ENCODE measurements at regions not wholly inside any gene's neighbourhood (a gene's known extent, or its start where the extent isn't known, plus 50 kb on each side); places are given as distances from the start of the nearest gene placed in this dataset.

DNA sequence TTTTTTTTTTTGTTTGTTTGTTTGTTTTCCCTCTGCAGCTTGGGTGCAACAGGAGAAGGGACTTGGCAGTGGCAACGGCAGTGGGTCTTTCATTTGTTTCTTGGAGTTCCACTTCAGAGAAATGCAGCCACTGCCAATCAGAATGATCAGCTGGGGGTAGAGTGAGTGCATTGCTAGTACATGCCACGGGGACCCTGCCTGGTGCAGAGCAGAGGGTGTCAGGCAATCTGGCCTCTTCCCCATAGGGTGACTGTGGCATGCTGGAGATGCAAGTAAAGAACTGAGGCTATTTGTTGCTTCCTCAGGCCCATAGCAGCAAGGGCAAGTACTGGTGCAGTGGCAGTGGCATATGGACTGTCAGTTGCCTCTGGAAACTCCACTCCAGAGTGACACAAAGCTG, 1073.6 kb upstream of the EDIL3 start:
- no TSS peak for BruUV-seq (replicated peaks)
- CTCF ChIA-PET: no interaction called here
- H3K9me2 ChIP-seq (ENCODE audit: insufficient read depth): no peaks in the 10 kb centered on the region

DNA sequence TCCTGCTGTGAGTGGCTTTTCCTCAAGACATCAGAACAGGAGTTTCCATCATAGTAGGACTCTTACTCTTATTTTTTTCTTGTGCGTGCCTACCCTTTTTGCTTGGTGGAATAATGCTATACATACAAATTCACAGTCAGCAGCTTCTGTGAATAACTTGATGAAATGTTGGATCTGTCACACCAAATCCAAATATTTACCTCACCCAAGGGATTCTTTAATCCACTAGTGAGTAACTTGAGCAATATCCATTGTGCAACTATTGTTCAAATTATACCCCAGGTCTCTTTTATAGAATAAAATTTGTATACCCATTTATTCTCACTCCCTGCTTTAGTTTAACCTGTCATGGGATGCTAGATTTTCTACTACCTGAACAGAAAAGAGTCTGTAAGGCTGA, 1078.3 kb upstream of the EDIL3 start:
- no peak overlapping the region for H3K4me2 ChIP-seq
- H3K9me3 ChIP-seq (ENCODE audit: insufficient read depth, low read depth): no peaks in the 10 kb centered on the region
- H3K79me2 ChIP-seq (ENCODE audit: low read depth): no peaks in the 10 kb centered on the region
- no peaks in the 10 kb centered on the region for H3F3A ChIP-seq (ENCODE audit: insufficient read depth, low read depth)
- H3K36me3 ChIP-seq (ENCODE audit: low read depth): no peaks in the 10 kb centered on the region
- H3K9me2 ChIP-seq (ENCODE audit: insufficient read depth): no peaks in the 10 kb centered on the region
- BruUV-seq (replicated peaks): no TSS peak
- DNase-seq: no peak
- ChIA-PET CTCF (no interaction called here), POLR2A (ENCODE audit: unreplicated experiment) (no interaction called here)
- intact Hi-C loops (cut with micrococcal nuclease; ENCODE audit: unreplicated experiment): no loop called here
- TF ChIP-seq, protein P1, sequence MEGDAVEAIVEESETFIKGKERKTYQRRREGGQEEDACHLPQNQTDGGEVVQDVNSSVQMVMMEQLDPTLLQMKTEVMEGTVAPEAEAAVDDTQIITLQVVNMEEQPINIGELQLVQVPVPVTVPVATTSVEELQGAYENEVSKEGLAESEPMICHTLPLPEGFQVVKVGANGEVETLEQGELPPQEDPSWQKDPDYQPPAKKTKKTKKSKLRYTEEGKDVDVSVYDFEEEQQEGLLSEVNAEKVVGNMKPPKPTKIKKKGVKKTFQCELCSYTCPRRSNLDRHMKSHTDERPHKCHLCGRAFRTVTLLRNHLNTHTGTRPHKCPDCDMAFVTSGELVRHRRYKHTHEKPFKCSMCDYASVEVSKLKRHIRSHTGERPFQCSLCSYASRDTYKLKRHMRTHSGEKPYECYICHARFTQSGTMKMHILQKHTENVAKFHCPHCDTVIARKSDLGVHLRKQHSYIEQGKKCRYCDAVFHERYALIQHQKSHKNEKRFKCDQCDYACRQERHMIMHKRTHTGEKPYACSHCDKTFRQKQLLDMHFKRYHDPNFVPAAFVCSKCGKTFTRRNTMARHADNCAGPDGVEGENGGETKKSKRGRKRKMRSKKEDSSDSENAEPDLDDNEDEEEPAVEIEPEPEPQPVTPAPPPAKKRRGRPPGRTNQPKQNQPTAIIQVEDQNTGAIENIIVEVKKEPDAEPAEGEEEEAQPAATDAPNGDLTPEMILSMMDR (conservative IDR thresholded peaks at IDR 0.05): no peak
- no peak for TF ChIP-seq EZH2 (IDR thresholded peaks at IDR 0.05; ENCODE audit: low read depth)
- H3K27me3 ChIP-seq (ENCODE audit: insufficient read depth, low read depth): no peaks in the 10 kb centered on the region
- no peaks in the 10 kb centered on the region for H4K20me1 ChIP-seq (ENCODE audit: insufficient read depth)
- H2AFZ ChIP-seq: no peak overlapping the region
- H3K27ac ChIP-seq: no peak overlapping the region
- no peaks in the 10 kb centered on the region for H3K4me1 ChIP-seq (replicated peaks; ENCODE audit: insufficient read depth)
- no peak overlapping the region for H3K4me3 ChIP-seq

More for the DNA sequence above, 1073.6 kb upstream of the EDIL3 start:
- Histone ChIP-seq H3K27ac (no peak overlapping the region), H4K20me1 (ENCODE audit: insufficient read depth) (no peaks in the 10 kb centered on the region), H3F3A (ENCODE audit: insufficient read depth, low read depth) (no peaks in the 10 kb centered on the region), H3K4me3 (no peak overlapping the region), H3K4me2 (no peak overlapping the region), H3K9me3 (ENCODE audit: insufficient read depth, low read depth) (no peaks in the 10 kb centered on the region), H3K27me3 (ENCODE audit: insufficient read depth, low read depth) (no peaks in the 10 kb centered on the region), H2AFZ (no peak overlapping the region), H3K36me3 (ENCODE audit: low read depth) (no peaks in the 10 kb centered on the region), H3K4me1 (replicated peaks; ENCODE audit: insufficient read depth) (0 out of 2 replicates have a peak, but pooled peaks cover 1% of the 10 kb centered on the region), H3K79me2 (ENCODE audit: low read depth) (no peaks in the 10 kb centered on the region)
- no peak for TF ChIP-seq EZH2 (IDR thresholded peaks at IDR 0.05; ENCODE audit: low read depth)
- TF ChIP-seq, protein P1 (conservative IDR thresholded peaks at IDR 0.05): no peak
- no peak for DNase-seq
- intact Hi-C loops (cut with micrococcal nuclease; ENCODE audit: unreplicated experiment): no loop called here
- POLR2A ChIA-PET (ENCODE audit: unreplicated experiment): no interaction called here

DNA sequence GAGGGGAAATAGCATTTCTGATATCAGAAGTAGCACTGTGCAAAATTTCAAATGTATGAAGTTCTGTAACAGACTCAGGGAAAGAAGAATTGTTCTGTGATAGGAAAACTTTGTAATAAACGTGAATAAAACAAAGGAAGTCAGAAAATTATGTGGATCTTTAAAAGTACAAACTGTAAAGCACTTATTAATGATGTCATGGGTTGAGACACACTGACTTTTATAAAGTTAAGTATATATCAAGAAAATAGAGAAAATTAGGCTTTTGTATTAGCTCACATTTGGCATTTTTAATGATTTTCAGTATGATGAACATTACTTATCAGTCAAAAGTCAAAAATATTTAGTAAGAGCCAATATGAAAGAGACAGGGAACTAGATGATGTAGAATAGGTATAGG, 1081.7 kb upstream of the EDIL3 start:
- ChIA-PET CTCF (no interaction called here), POLR2A (ENCODE audit: unreplicated experiment) (no interaction called here)
- H3K9me2 ChIP-seq (ENCODE audit: insufficient read depth): no peaks in the 10 kb centered on the region
- TF ChIP-seq, protein P1 (conservative IDR thresholded peaks at IDR 0.05): no peak
- TF ChIP-seq EZH2 (IDR thresholded peaks at IDR 0.05; ENCODE audit: low read depth): no peak
- no peak overlapping the region for H3K27ac ChIP-seq
- no peaks in the 10 kb centered on the region for H3K79me2 ChIP-seq (ENCODE audit: low read depth)
- intact Hi-C loops (cut with micrococcal nuclease; ENCODE audit: unreplicated experiment): no loop called here
- H3F3A ChIP-seq (ENCODE audit: insufficient read depth, low read depth): no peaks in the 10 kb centered on the region
- H3K4me1 ChIP-seq (replicated peaks; ENCODE audit: insufficient read depth): no peaks in the 10 kb centered on the region
- no peak overlapping the region for H2AFZ ChIP-seq
- H3K36me3 ChIP-seq (ENCODE audit: low read depth): no peaks in the 10 kb centered on the region
- no TSS peak for BruUV-seq (replicated peaks)
- no peak overlapping the region for H3K4me2 ChIP-seq
- H4K20me1 ChIP-seq (ENCODE audit: insufficient read depth): no peaks in the 10 kb centered on the region
- H3K27me3 ChIP-seq (ENCODE audit: insufficient read depth, low read depth): no peaks in the 10 kb centered on the region
- no peak overlapping the region for H3K4me3 ChIP-seq
- no peak for DNase-seq
- H3K9me3 ChIP-seq (ENCODE audit: insufficient read depth, low read depth): no peaks in the 10 kb centered on the region
